Nephron progenitor cell (in vitro differentiated cells): ENCODE measurements at regions not wholly inside any gene's neighbourhood (a gene's known extent, or its start where the extent isn't known, plus 50 kb on each side); places are given as distances from the start of the nearest gene placed in this dataset.

Experiments used
- DNase-seq: peaks from one replicate; pipeline ENCODE4 v3.0.0; 2021
- H3K27ac Mint-ChIP-seq: 2 replicates; pipeline ENCODE4 v1.8.0; 2021; ENCODE audit warnings: mild to moderate bottlenecking, moderate library complexity, mixed read lengths
- H3K27me3 Mint-ChIP-seq: 2 replicates; pipeline ENCODE4 v1.8.0; 2021; ENCODE audit warnings: mild to moderate bottlenecking, low read depth, mixed read lengths; ENCODE audit not compliant: poor library complexity
- H3K36me3 Mint-ChIP-seq: 2 replicates; pipeline ENCODE4 v1.8.0; 2021; ENCODE audit warnings: low read depth, mixed read lengths
- H3K4me1 Mint-ChIP-seq: 2 replicates; pipeline ENCODE4 v1.8.0; 2021; ENCODE audit warnings: mixed read lengths
- H3K4me3 Mint-ChIP-seq: 2 replicates; pipeline ENCODE4 v1.8.0; 2021; ENCODE audit warnings: mild to moderate bottlenecking, moderate library complexity, mixed read lengths
- H3K9me3 Mint-ChIP-seq: 2 replicates; pipeline ENCODE4 v1.8.0; 2021; ENCODE audit warnings: mild to moderate bottlenecking, moderate library complexity, mixed read lengths
- TF ChIP-seq, protein P1 (sequence below): fragments of 200-600 bp; sonication (generic); IDR thresholded peaks from 2 replicates; pipeline ENCODE4 v1.5.0; 2021; ENCODE audit warnings: antibody characterized with exemption

GRCh38 chr6:9361749-9362148 is 926.4 kb upstream of the SLC35B3 start:
- peaks cover 34% of the 10 kb centered on the region for H3K9me3 Mint-ChIP-seq
- H3K4me1 Mint-ChIP-seq = no peaks in the 10 kb centered on the region
- no peaks in the 10 kb centered on the region for H3K36me3 Mint-ChIP-seq
- TF ChIP-seq, protein P1, sequence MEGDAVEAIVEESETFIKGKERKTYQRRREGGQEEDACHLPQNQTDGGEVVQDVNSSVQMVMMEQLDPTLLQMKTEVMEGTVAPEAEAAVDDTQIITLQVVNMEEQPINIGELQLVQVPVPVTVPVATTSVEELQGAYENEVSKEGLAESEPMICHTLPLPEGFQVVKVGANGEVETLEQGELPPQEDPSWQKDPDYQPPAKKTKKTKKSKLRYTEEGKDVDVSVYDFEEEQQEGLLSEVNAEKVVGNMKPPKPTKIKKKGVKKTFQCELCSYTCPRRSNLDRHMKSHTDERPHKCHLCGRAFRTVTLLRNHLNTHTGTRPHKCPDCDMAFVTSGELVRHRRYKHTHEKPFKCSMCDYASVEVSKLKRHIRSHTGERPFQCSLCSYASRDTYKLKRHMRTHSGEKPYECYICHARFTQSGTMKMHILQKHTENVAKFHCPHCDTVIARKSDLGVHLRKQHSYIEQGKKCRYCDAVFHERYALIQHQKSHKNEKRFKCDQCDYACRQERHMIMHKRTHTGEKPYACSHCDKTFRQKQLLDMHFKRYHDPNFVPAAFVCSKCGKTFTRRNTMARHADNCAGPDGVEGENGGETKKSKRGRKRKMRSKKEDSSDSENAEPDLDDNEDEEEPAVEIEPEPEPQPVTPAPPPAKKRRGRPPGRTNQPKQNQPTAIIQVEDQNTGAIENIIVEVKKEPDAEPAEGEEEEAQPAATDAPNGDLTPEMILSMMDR = no peak
- no peak overlapping the region for H3K4me3 Mint-ChIP-seq
- H3K27ac Mint-ChIP-seq = no peak overlapping the region
- DNase-seq = no peak
- no peaks in the 10 kb centered on the region for H3K27me3 Mint-ChIP-seq

- H3K4me3 Mint-ChIP-seq = no peak overlapping the region
- H3K4me1 Mint-ChIP-seq = no peaks in the 10 kb centered on the region
- H3K36me3 Mint-ChIP-seq = no peaks in the 10 kb centered on the region
- H3K27me3 Mint-ChIP-seq = no peaks in the 10 kb centered on the region
- no peak for DNase-seq
- peaks cover 40% of the 10 kb centered on the region for H3K9me3 Mint-ChIP-seq
- no peak overlapping the region for H3K27ac Mint-ChIP-seq
- TF ChIP-seq, protein P1 = no peak
These were observed 925.5 kb upstream of the SLC35B3 start for GRCh38 chr6:9360881-9361280.

GRCh38 chr6:9347608-9348007 is 912.3 kb upstream of the SLC35B3 start:
- H3K9me3 Mint-ChIP-seq = no peaks in the 10 kb centered on the region
- no peaks in the 10 kb centered on the region for H3K27me3 Mint-ChIP-seq
- TF ChIP-seq, protein P1 = no peak
- H3K27ac Mint-ChIP-seq = no peak overlapping the region
- H3K4me1 Mint-ChIP-seq = no peaks in the 10 kb centered on the region
- no peaks in the 10 kb centered on the region for H3K36me3 Mint-ChIP-seq
- no peak overlapping the region for H3K4me3 Mint-ChIP-seq
- no peak for DNase-seq

- Mint-ChIP-seq H3K27me3 (no peaks in the 10 kb centered on the region), H3K9me3 (no peaks in the 10 kb centered on the region), H3K27ac (no peak overlapping the region), H3K36me3 (no peaks in the 10 kb centered on the region), H3K4me1 (no peaks in the 10 kb centered on the region), H3K4me3 (no peak overlapping the region)
- DNase-seq = no peak
- TF ChIP-seq, protein P1 = no peak
These were observed 911.6 kb upstream of the SLC35B3 start for GRCh38 chr6:9346923-9347322.

GRCh38 chr6:9335431-9335830 is 900.1 kb upstream of the SLC35B3 start:
- no peak overlapping the region for H3K4me3 Mint-ChIP-seq
- H3K36me3 Mint-ChIP-seq = no peaks in the 10 kb centered on the region
- no peak overlapping the region for H3K27ac Mint-ChIP-seq
- peaks cover 3% of the 10 kb centered on the region for H3K9me3 Mint-ChIP-seq
- TF ChIP-seq, protein P1 = no peak
- DNase-seq = no peak
- peaks cover 3% of the 10 kb centered on the region for H3K4me1 Mint-ChIP-seq
- peaks cover 3% of the 10 kb centered on the region for H3K27me3 Mint-ChIP-seq

DNA sequence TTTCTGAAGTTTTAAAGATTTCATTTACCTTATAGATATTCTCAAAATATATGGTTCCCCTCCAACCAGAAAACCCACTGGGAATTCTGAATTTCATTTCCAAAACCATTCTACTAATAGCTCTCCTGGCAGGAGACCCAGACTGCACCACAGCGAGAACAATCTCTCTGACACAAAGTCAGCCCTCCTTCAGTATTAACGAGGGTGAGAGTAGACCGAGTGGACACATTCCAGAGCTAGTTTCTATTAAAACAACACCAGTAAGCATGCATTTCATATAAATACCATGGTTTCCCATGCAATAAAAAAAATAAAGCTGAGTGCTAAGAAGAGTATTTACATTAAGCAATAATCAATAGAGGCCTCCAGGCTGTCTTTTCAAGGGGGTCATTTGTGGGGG is 899.6 kb upstream of the SLC35B3 start:
- Mint-ChIP-seq H3K4me1 (no peaks in the 10 kb centered on the region), H3K27ac (no peak overlapping the region), H3K36me3 (no peaks in the 10 kb centered on the region), H3K9me3 (peaks cover 3% of the 10 kb centered on the region), H3K27me3 (peaks cover 8% of the 10 kb centered on the region), H3K4me3 (no peak overlapping the region)
- no peak for DNase-seq
- TF ChIP-seq, protein P1 = no peak
